Fibroblast of lung (primary cell): ENCODE measurements at regions not wholly inside any gene's neighbourhood (a gene's known extent, or its start where the extent isn't known, plus 50 kb on each side); places are given as distances from the start of the nearest gene placed in this dataset.

Experiments
- DNase-seq, 2 donors: peaks; one replicate each; pipeline versions ENCODE4 v3.0.0 to v3.0.0-alpha.2; 2010; ENCODE audit warnings: low read depth in 2 of 2
- H2AFZ ChIP-seq: 2 replicates; pipeline ENCODE4 v1.5.1; 2012; ENCODE audit warnings: low read length, control low read depth, inconsistent platforms
- H3K27ac ChIP-seq: 2 replicates; pipeline ENCODE4 v1.5.1; 2011; ENCODE audit warnings: low read length, control low read depth; ENCODE audit not compliant: insufficient read depth
- H3K27me3 ChIP-seq: 2 replicates; pipeline ENCODE4 v1.5.1; 2011; ENCODE audit warnings: mild to moderate bottlenecking, low read length; ENCODE audit not compliant: control insufficient read depth, insufficient read depth
- H3K36me3 ChIP-seq: 2 replicates; pipeline ENCODE4 v1.5.1; 2011; ENCODE audit warnings: low read length; ENCODE audit not compliant: control insufficient read depth, insufficient read depth
- H3K4me1 ChIP-seq: 2 replicates; pipeline ENCODE4 v1.5.1; 2011; ENCODE audit warnings: low read length; ENCODE audit not compliant: control insufficient read depth, insufficient read depth; ENCODE audit errors: extremely low read depth
- H3K4me2 ChIP-seq: 2 replicates; pipeline ENCODE4 v1.5.1; 2011; ENCODE audit warnings: low read length, control low read depth; ENCODE audit not compliant: insufficient read depth; ENCODE audit errors: extremely low read depth
- H3K4me3 ChIP-seq, 4 experiments: fragments of 200-600 bp in 1 of 4; sonication (generic) in 1 of 4; replicated peaks in 1 of 4; 2 replicates each; pipeline ENCODE4 v1.5.1; 2011 to 2016; ENCODE audit warnings: low read length in 4 of 4, low read depth in 3 of 4, mild to moderate bottlenecking in 3 of 4, control low read depth in 2 of 4, inconsistent platforms in 1 of 4, mixed read lengths in 1 of 4; ENCODE audit not compliant: insufficient read depth in 1 of 4; ENCODE audit errors: control extremely low read depth in 1 of 4
- H3K79me2 ChIP-seq: 2 replicates; pipeline ENCODE4 v1.5.1; 2012; ENCODE audit warnings: mild to moderate bottlenecking, low read length, inconsistent platforms; ENCODE audit not compliant: control insufficient read depth, insufficient read depth
- H3K9ac ChIP-seq: 2 replicates; pipeline ENCODE4 v1.5.1; 2011; ENCODE audit warnings: mild to moderate bottlenecking, low read length, control low read depth; ENCODE audit not compliant: insufficient read depth
- H3K9me3 ChIP-seq: 2 replicates; pipeline ENCODE4 v1.5.1; 2012; ENCODE audit warnings: low read depth, low read length; ENCODE audit not compliant: control insufficient read depth, insufficient read depth
- H4K20me1 ChIP-seq: 2 replicates; pipeline ENCODE4 v1.5.1; 2011; ENCODE audit warnings: low read length; ENCODE audit not compliant: control insufficient read depth, insufficient read depth; ENCODE audit errors: extremely low read depth
- CTCF ChIP-seq, 2 donors: IDR thresholded peaks in 1 of 2; conservative IDR thresholded peaks in 1 of 2; 1 replicate in 1 of 2; 2 replicates in 1 of 2; pipeline ENCODE4 v1.5.1; 2011 to 2012; ENCODE audit warnings: low read length in 2 of 2, control low read depth in 1 of 2, inconsistent platforms in 1 of 2, low read depth in 1 of 2, mild to moderate bottlenecking in 1 of 2
- EZH2 ChIP-seq: IDR thresholded peaks from 2 replicates; pipeline ENCODE4 v1.5.1; 2012; ENCODE audit warnings: low read length, control low read depth, mild to moderate bottlenecking; ENCODE audit errors: missing control alignments

- H3K4me1 ChIP-seq: no peaks in the 10 kb centered on the region
- H3K27ac ChIP-seq: no peak overlapping the region
- no peak overlapping the region for H2AFZ ChIP-seq
- H3K79me2 ChIP-seq: no peaks in the 10 kb centered on the region
- DNase-seq: peak in 1 of 2 donors; percentile 54
- H3K36me3 ChIP-seq: no peaks in the 10 kb centered on the region
- H3K9ac ChIP-seq: no peak overlapping the region
- H4K20me1 ChIP-seq: no peaks in the 10 kb centered on the region
- H3K4me3 ChIP-seq: no peak overlapping the region
- H3K4me2 ChIP-seq: no peak overlapping the region
- no peaks in the 10 kb centered on the region for H3K27me3 ChIP-seq
- TF ChIP-seq EZH2 (no peak), CTCF (conservative IDR thresholded peaks at IDR 0.05 in 1 of 2, IDR thresholded peaks at IDR 0.05 in 1 of 2; ENCODE audit: low read depth in 1 of 2, low read length in 2 of 2) (no peak)
- H3K9me3 ChIP-seq: no peaks in the 10 kb centered on the region
Measured at GRCh38 chr11:15569305-15570025, 454.7 kb downstream of the INSC start.

GRCh38 chr11:15575409-15575808 is 460.7 kb downstream of the INSC start:
- no peaks in the 10 kb centered on the region for H3K79me2 ChIP-seq
- no peak overlapping the region for H3K4me3 ChIP-seq
- no peaks in the 10 kb centered on the region for H4K20me1 ChIP-seq
- TF ChIP-seq EZH2: no peak
- no peak for TF ChIP-seq CTCF (conservative IDR thresholded peaks at IDR 0.05 in 1 of 2, IDR thresholded peaks at IDR 0.05 in 1 of 2; ENCODE audit: low read depth in 1 of 2, low read length in 2 of 2)
- no peaks in the 10 kb centered on the region for H3K27me3 ChIP-seq
- no peaks in the 10 kb centered on the region for H3K4me1 ChIP-seq
- no peaks in the 10 kb centered on the region for H3K9me3 ChIP-seq
- DNase-seq: no peak
- H3K27ac ChIP-seq: no peak overlapping the region
- H2AFZ ChIP-seq: no peak overlapping the region
- no peak overlapping the region for H3K9ac ChIP-seq
- no peaks in the 10 kb centered on the region for H3K36me3 ChIP-seq
- H3K4me2 ChIP-seq: no peak overlapping the region

- no peak for TF ChIP-seq EZH2
- no peak for TF ChIP-seq CTCF (conservative IDR thresholded peaks at IDR 0.05 in 1 of 2, IDR thresholded peaks at IDR 0.05 in 1 of 2; ENCODE audit: low read depth in 1 of 2, low read length in 2 of 2)
- no peak overlapping the region for H3K27ac ChIP-seq
- H3K79me2 ChIP-seq: no peaks in the 10 kb centered on the region
- H3K4me1 ChIP-seq: no peaks in the 10 kb centered on the region
- H3K9me3 ChIP-seq: no peaks in the 10 kb centered on the region
- DNase-seq: no peak
- no peaks in the 10 kb centered on the region for H3K27me3 ChIP-seq
- H3K4me3 ChIP-seq: no peak overlapping the region
- no peaks in the 10 kb centered on the region for H4K20me1 ChIP-seq
- H2AFZ ChIP-seq: no peak overlapping the region
- no peak overlapping the region for H3K4me2 ChIP-seq
- no peak overlapping the region for H3K9ac ChIP-seq
- no peaks in the 10 kb centered on the region for H3K36me3 ChIP-seq
Measured at GRCh38 chr11:15576769-15577168, 462.0 kb downstream of the INSC start.
